ENCODE measurements at regions not wholly inside any gene's neighbourhood (a gene's known extent, or its start where the extent isn't known, plus 50 kb on each side); places are given as distances from the start of the nearest gene placed in this dataset.
"Not testable (repeated sequence)": the region's sequence is repeated elsewhere in the genome, so short reads cannot be mapped to it uniquely, and the experiment has no call there.

DNA sequence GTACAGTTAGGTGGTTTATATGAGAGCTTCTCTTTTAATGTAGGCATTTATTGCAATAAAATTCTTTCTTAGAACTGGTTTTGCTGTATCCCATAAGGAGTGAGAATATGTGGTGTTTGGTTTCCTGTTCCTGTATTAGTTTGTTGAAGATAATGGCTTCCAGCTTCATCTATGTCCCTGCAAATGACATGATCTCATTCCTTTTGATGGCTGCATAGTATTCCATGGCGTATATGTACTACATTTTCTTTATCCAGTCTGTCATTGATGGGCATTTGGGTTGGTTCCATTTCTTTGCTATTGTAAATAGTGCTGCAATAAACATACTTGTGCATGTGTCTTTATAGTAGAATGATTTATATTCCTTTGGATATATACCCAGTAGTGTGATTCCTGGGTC is 106.7 kb upstream of the IRS4 start:
- not testable (repeated sequence) for DNase-seq (ENCODE audit: low spot score)

GRCh38 chrX:108833993-108834392 is 97.6 kb upstream of the IRS4 start:
- DNase-seq (ENCODE audit: low spot score): no peak

- no peak for DNase-seq (ENCODE audit: low spot score)
Observed at GRCh38 chrX:108811891-108812290, 75.5 kb upstream of the IRS4 start.

DNA sequence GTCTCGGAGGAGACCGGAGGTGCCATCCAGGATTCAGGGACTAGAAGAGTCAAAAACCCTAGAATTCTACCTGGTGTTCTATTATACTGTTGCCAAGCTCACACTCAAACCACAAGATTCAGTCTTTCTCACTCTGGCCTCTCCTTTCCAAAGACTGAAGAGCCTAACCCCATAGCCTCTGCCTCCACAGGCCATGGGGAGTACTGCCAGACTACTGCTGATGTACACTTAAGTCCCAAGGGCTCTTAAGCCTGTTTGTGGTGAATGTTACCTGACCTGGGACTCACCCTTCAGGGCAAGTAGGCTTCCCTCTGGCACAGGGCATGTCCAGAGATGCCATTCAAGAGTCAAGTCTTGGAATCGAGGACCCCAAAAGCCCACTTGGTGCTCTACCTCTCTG is 58.9 kb upstream of the IRS4 start:
- no peak for DNase-seq (ENCODE audit: low spot score)
